Kasumi-1 (cell line): ENCODE measurements at regions not wholly inside any gene's neighbourhood (a gene's known extent, or its start where the extent isn't known, plus 50 kb on each side); places are given as distances from the start of the nearest gene placed in this dataset.

ENCODE experiments used
- DNase-seq, 2 experiments: peaks; one replicate each; lab custom pipeline; 2025; lab: John Stamatoyannopoulos, UW

- no peak for DNase-seq
Measured at GRCh38 chr9:86575137-86575536, 220.9 kb upstream of the TUT7 start.

- DNase-seq = no peak
Measured at GRCh38 chr9:86573886-86574285, 219.7 kb upstream of the TUT7 start.

GRCh38 chr9:86572904-86573303 lies 218.7 kb upstream of the TUT7 start:
- DNase-seq = no peak

- peak; percentile 14 to 28 for DNase-seq
Measured at GRCh38 chr9:86565603-86566002, 211.4 kb upstream of the TUT7 start.

- no peak for DNase-seq
Measured at GRCh38 chr9:86563936-86564335, 209.7 kb upstream of the TUT7 start.

- DNase-seq = no peak
Measured at GRCh38 chr9:86563350-86563749, 209.1 kb upstream of the TUT7 start.

- no peak for DNase-seq
Measured at GRCh38 chr9:86562691-86563090, 208.5 kb upstream of the TUT7 start.

- DNase-seq = no peak
Measured at GRCh38 chr9:86557918-86558317, 203.7 kb upstream of the TUT7 start.

- no peak for DNase-seq
Measured at GRCh38 chr9:86557063-86557766, 203.0 kb upstream of the TUT7 start.

GRCh38 chr9:86555661-86556060 lies 201.5 kb upstream of the TUT7 start:
- no peak for DNase-seq

- no peak for DNase-seq
Measured at GRCh38 chr9:86550401-86550800, 196.2 kb upstream of the TUT7 start.

GRCh38 chr9:86549920-86550319 lies 195.7 kb upstream of the TUT7 start:
- no peak for DNase-seq

GRCh38 chr9:86549401-86549811 lies 195.2 kb upstream of the TUT7 start:
- DNase-seq = no peak

- DNase-seq = no peak
Measured at GRCh38 chr9:86548220-86548619, 194.0 kb upstream of the TUT7 start.

- no peak for DNase-seq
Measured at GRCh38 chr9:86547571-86547970, 193.4 kb upstream of the TUT7 start.

GRCh38 chr9:86546712-86547111 lies 192.5 kb upstream of the TUT7 start:
- no peak for DNase-seq

- no peak for DNase-seq
Measured at GRCh38 chr9:86545090-86545489, 190.9 kb upstream of the TUT7 start.

- no peak for DNase-seq
Measured at GRCh38 chr9:86541014-86541570, 186.9 kb upstream of the TUT7 start.

GRCh38 chr9:86535406-86535915 lies 181.3 kb upstream of the TUT7 start:
- no peak for DNase-seq

GRCh38 chr9:86534572-86535258 lies 180.5 kb upstream of the TUT7 start:
- DNase-seq = no peak

- no peak for DNase-seq
Measured at GRCh38 chr9:86531971-86532640, 177.9 kb upstream of the TUT7 start.

- no peak for DNase-seq
Measured at GRCh38 chr9:86531273-86531970, 177.2 kb upstream of the TUT7 start.
